ENCODE measurements at regions not wholly inside any gene's neighbourhood (a gene's known extent, or its start where the extent isn't known, plus 50 kb on each side); places are given as distances from the start of the nearest gene placed in this dataset.

DNA sequence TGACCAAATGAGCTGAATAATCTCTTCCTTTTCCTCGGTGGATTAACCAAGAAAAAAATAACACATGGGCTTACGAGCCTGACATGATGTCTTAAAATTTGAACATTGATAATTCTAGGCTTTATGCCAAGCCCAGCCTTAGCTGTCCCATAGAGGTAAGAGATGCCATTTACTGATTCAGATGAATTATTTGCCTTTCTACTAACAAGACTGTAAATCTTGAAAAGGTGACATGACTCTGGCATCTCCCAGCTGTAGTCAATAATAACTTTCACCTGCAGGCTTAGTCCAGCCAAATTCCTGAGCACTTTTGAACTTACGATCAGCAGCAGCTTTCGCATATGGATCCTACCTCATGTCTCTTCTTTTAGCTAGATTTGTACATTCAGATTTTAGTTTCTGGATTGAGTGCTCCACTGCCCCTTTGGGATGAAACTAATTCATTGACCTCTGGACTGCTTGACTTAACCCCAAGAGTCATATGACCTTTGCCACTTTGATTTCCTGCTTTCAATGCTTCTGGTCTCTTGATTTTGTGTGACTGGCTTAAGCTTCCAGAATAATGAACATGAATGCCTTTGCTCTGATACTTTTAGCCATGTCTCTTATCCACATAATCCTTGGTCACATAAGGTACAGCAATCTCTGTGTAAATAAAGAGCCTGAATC is 876.4 kb upstream of the SLIT2 start:
- TF ChIP-seq, protein P1, sequence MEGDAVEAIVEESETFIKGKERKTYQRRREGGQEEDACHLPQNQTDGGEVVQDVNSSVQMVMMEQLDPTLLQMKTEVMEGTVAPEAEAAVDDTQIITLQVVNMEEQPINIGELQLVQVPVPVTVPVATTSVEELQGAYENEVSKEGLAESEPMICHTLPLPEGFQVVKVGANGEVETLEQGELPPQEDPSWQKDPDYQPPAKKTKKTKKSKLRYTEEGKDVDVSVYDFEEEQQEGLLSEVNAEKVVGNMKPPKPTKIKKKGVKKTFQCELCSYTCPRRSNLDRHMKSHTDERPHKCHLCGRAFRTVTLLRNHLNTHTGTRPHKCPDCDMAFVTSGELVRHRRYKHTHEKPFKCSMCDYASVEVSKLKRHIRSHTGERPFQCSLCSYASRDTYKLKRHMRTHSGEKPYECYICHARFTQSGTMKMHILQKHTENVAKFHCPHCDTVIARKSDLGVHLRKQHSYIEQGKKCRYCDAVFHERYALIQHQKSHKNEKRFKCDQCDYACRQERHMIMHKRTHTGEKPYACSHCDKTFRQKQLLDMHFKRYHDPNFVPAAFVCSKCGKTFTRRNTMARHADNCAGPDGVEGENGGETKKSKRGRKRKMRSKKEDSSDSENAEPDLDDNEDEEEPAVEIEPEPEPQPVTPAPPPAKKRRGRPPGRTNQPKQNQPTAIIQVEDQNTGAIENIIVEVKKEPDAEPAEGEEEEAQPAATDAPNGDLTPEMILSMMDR (conservative IDR thresholded peaks at IDR 0.05; ENCODE audit: low read depth): no peak
- no peak for DNase-seq (ENCODE audit: low spot score)
- no peak overlapping the region for H3K27ac ChIP-seq
- POLR2A ChIA-PET (ENCODE audit: low non-redundant PET): no interaction called here
- CTCF ChIA-PET: no interaction called here

GRCh38 chr4:19372390-19372789 is 879.3 kb upstream of the SLIT2 start:
- no peak overlapping the region for H3K27ac ChIP-seq
- TF ChIP-seq, protein P1 (conservative IDR thresholded peaks at IDR 0.05; ENCODE audit: low read depth): no peak
- POLR2A ChIA-PET (ENCODE audit: low non-redundant PET): no interaction called here
- CTCF ChIA-PET: no interaction called here
- no peak for DNase-seq (ENCODE audit: low spot score)

DNA sequence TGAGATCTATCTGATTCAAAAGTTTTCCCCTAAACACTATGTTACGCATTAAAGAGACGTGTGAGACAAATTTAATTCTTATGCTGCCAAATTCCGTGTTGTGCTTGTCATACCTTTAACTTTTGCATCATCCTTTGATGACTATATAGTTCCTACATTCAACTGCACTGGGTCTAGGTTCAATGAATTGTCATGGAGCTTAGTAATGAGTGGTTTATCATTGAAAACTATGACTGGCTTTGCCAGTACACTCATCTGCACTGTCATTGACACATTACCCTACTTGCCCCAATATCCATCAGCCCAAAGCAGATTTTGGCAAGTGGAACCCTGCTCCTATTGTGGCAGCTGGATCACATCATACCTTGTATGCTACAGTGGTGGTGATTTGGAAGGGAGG is 882.9 kb upstream of the SLIT2 start:
- DNase-seq (ENCODE audit: low spot score): no peak
- TF ChIP-seq, protein P1 (conservative IDR thresholded peaks at IDR 0.05; ENCODE audit: low read depth): no peak
- H3K27ac ChIP-seq: no peak overlapping the region
- POLR2A ChIA-PET (ENCODE audit: low non-redundant PET): no interaction called here
- CTCF ChIA-PET: no interaction called here

GRCh38 chr4:19366916-19367315 is 884.8 kb upstream of the SLIT2 start:
- CTCF ChIA-PET: interaction anchor here (0.6 kb wide), 1 partner anchor 735 kb away, joined by 3 read pairs; no protein-coding TSS in a partner anchor
- TF ChIP-seq, protein P1 (conservative IDR thresholded peaks at IDR 0.05; ENCODE audit: low read depth): no peak

DNA sequence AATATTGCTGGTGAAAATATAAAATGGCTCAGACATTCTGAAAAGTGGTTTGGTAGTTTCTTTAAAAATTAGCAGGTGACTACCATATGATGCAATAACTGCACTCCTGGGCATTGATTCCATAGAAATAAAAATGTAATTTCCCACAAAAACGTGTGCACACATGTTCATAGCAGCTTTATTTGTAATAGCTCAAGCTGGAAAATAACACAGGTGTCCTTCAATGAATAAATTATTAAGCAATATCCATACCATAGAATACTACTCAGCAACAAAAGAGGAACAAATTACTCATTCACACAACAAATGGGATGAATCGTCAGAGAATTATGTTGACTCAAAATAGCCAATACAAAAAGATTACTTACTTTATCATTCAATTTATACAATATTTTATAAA is 893.7 kb upstream of the SLIT2 start:
- TF ChIP-seq, protein P1 (conservative IDR thresholded peaks at IDR 0.05; ENCODE audit: low read depth): no peak
- POLR2A ChIA-PET (ENCODE audit: low non-redundant PET): no interaction called here
- CTCF ChIA-PET: no interaction called here
- DNase-seq (ENCODE audit: low spot score): peak; percentile 49
- H3K27ac ChIP-seq: no peak overlapping the region

More at GRCh38 chr4:19366916-19367315, 884.8 kb upstream of the SLIT2 start:
- H3K27ac ChIP-seq: no peak overlapping the region
- POLR2A ChIA-PET (ENCODE audit: low non-redundant PET): no interaction called here
- no peak for DNase-seq (ENCODE audit: low spot score)

DNA sequence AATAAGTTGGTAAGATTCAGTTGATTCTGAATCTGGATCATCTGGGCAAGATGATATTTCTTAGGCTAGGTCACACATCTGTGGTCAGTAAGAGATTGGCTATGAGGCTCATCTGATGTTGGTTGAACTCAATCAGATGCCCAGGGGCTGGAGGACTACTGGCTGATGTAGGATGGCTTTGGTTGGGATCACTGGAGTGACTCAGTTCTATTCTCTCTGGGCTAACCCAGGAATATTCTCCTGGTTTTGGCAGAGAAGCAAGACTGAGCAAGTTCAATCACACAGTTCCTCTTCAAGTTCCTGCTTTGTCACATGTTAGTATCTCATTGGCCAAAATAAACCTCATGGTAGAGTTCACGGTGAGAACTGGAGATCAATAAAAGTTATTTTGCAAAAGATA is 902.3 kb upstream of the SLIT2 start:
- no peak overlapping the region for H3K27ac ChIP-seq
- no peak for DNase-seq (ENCODE audit: low spot score)
- TF ChIP-seq, protein P1 (conservative IDR thresholded peaks at IDR 0.05; ENCODE audit: low read depth): no peak
- ChIA-PET CTCF (no interaction called here), POLR2A (ENCODE audit: low non-redundant PET) (no interaction called here)
